ENCODE measurements at regions not wholly inside any gene's neighbourhood (a gene's known extent, or its start where the extent isn't known, plus 50 kb on each side); places are given as distances from the start of the nearest gene placed in this dataset.

DNA sequence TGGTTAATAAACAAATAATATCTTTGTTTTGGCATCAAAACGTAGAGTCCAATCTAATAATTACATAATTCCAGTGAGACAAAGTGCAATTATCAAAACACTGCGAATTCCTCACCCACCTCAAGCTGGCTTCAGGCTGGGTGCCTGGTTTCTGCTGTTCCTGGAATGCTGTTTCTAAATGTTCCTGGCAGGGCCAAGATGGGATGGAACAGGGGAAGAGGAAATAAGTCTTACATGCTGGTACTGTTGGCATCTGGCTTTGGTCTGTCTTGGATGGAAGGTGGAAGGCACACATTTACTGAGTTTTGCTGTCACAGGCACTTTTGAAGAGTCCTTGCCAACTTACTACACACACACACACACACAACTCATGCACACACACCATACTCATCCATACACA lies 101.9 kb upstream of the SLCO3A1 start:
- Histone ChIP-seq H4K20me1 (replicated peaks; ENCODE audit: control insufficient read depth, insufficient read depth, low read length) (no peaks in the 10 kb centered on the region), H3K9ac (ENCODE audit: insufficient read depth in 1 of 2, low read depth in 2 of 2, low read length in 2 of 2) (no peak overlapping the region), H3K4me3 (no peak overlapping the region), H3K36me3 (ENCODE audit: control insufficient read depth, insufficient read depth, low read length) (no peaks in the 10 kb centered on the region), H3K27ac (ENCODE audit: extremely low read depth, low read depth, low read length) (no peak overlapping the region), H3K27me3 (ENCODE audit: control insufficient read depth in 2 of 2, insufficient read depth in 2 of 2, low read length in 2 of 2) (no peaks in the 10 kb centered on the region), H3K4me2 (ENCODE audit: insufficient read depth, low read length) (no peak overlapping the region), H3K9me3 (replicated peaks; ENCODE audit: control insufficient read depth, insufficient read depth, low read depth, low read length) (no peaks in the 10 kb centered on the region), H3K9me1 (ENCODE audit: control insufficient read depth, insufficient read depth, low read length) (no peaks in the 10 kb centered on the region), H3K4me1 (replicated peaks in 1 of 2; ENCODE audit: control insufficient read depth in 2 of 2, insufficient read depth in 2 of 2, low read length in 2 of 2) (no peaks in the 10 kb centered on the region), H2AFZ (ENCODE audit: low read depth, low read length) (no peak overlapping the region), H3K79me2 (ENCODE audit: control insufficient read depth, insufficient read depth, low read length) (no peaks in the 10 kb centered on the region)
- ChIA-PET CTCF (ENCODE audit: low intra/inter-chr PET ratio) (no interaction called here), POLR2A (no interaction called here)
- TF ChIP-seq CBX1 (IDR thresholded peaks at IDR 0.05; ENCODE audit: low read depth) (no peak), MNT (conservative IDR thresholded peaks at IDR 0.05) (no peak), U2AF2 (optimal IDR thresholded peaks at IDR 0.05; ENCODE audit: low read depth, low read length) (no peak), FOXJ3 (CRISPR knock-in tag; IDR thresholded peaks at IDR 0.05) (no peak)
- 0% methylated on average over 2 of the region's 2 CpGs for WGBS (ENCODE audit: insufficient coverage, low coverage, missing lambda C conversion rate)
- BruUV-seq (replicated peaks) = no TSS peak
- ATAC-seq (no peak), FAIRE-seq (no peak), DNase-seq (ENCODE audit: extremely low read depth in 1 of 4, low spot score in 3 of 4) (no peak)
- intact Hi-C loops (cut with micrococcal nuclease) (no loop called here), in situ Hi-C loops (cut with MboI) (no loop called here)
